ENCODE measurements at regions not wholly inside any gene's neighbourhood (a gene's known extent, or its start where the extent isn't known, plus 50 kb on each side); places are given as distances from the start of the nearest gene placed in this dataset.

GRCh38 chr13:48808683-48809082 is 155.0 kb downstream of the CYSLTR2 start:
- Histone ChIP-seq H3K27me3 (no peaks in the 10 kb centered on the region), H3K4me3 (no peak overlapping the region), H3K36me3 (no peaks in the 10 kb centered on the region), H3K9me3 (no peaks in the 10 kb centered on the region), H3K27ac (no peak overlapping the region), H3K4me1 (no peaks in the 10 kb centered on the region)
- intact Hi-C loops (cut with DNase I; ENCODE audit: low total_unique reads) (no loop called here), in situ Hi-C loops (cut with MboI; ENCODE audit: low sequenced_read_pairs in 4 of 4) (no loop called here)
- TF ChIP-seq CTCF (IDR thresholded peaks at IDR 0.05 in 4 of 5, conservative IDR thresholded peaks at IDR 0.05 in 1 of 5) (no peak), POLR2A (IDR thresholded peaks at IDR 0.05) (no peak)
- DNase-seq (no peak), ATAC-seq (no peak)

GRCh38 chr13:48810013-48810412 is 156.3 kb downstream of the CYSLTR2 start:
- H3K4me3 ChIP-seq, result no peak overlapping the region
- no peaks in the 10 kb centered on the region for H3K36me3 ChIP-seq
- H3K4me1 ChIP-seq, result no peaks in the 10 kb centered on the region
- no peak for TF ChIP-seq POLR2A (IDR thresholded peaks at IDR 0.05)
- no peak for TF ChIP-seq CTCF (IDR thresholded peaks at IDR 0.05 in 4 of 5, conservative IDR thresholded peaks at IDR 0.05 in 1 of 5)
- DNase-seq, result no peak
- in situ Hi-C loops (cut with MboI; ENCODE audit: low sequenced_read_pairs in 4 of 4) (no loop called here), intact Hi-C loops (cut with DNase I; ENCODE audit: low total_unique reads) (no loop called here)
- ATAC-seq, result no peak
- H3K27me3 ChIP-seq, result no peaks in the 10 kb centered on the region
- no peaks in the 10 kb centered on the region for H3K9me3 ChIP-seq
- H3K27ac ChIP-seq, result no peak overlapping the region

GRCh38 chr13:48813518-48813917 is 159.8 kb downstream of the CYSLTR2 start:
- Histone ChIP-seq H3K4me3 (no peak overlapping the region), H3K36me3 (no peaks in the 10 kb centered on the region), H3K27ac (no peak overlapping the region), H3K27me3 (no peaks in the 10 kb centered on the region), H3K4me1 (no peaks in the 10 kb centered on the region), H3K9me3 (no peaks in the 10 kb centered on the region)
- DNase-seq (no peak), ATAC-seq (no peak)
- in situ Hi-C loops (cut with MboI; ENCODE audit: low sequenced_read_pairs in 4 of 4) (no loop called here), intact Hi-C loops (cut with DNase I; ENCODE audit: low total_unique reads) (no loop called here)
- TF ChIP-seq POLR2A (IDR thresholded peaks at IDR 0.05) (no peak), CTCF (IDR thresholded peaks at IDR 0.05 in 4 of 5, conservative IDR thresholded peaks at IDR 0.05 in 1 of 5) (no peak)

GRCh38 chr13:48816700-48817099 is 159.0 kb upstream of the FNDC3A start:
- H3K27me3 ChIP-seq, result no peaks in the 10 kb centered on the region
- no peak for ATAC-seq
- H3K9me3 ChIP-seq, result no peaks in the 10 kb centered on the region
- no peaks in the 10 kb centered on the region for H3K36me3 ChIP-seq
- H3K4me3 ChIP-seq, result no peak overlapping the region
- in situ Hi-C loops (cut with MboI; ENCODE audit: low sequenced_read_pairs in 4 of 4) (no loop called here), intact Hi-C loops (cut with DNase I; ENCODE audit: low total_unique reads) (no loop called here)
- DNase-seq, result no peak
- H3K4me1 ChIP-seq, result no peaks in the 10 kb centered on the region
- no peak overlapping the region for H3K27ac ChIP-seq
- TF ChIP-seq POLR2A (IDR thresholded peaks at IDR 0.05) (no peak), CTCF (IDR thresholded peaks at IDR 0.05 in 4 of 5, conservative IDR thresholded peaks at IDR 0.05 in 1 of 5) (no peak)

- in situ Hi-C loops (cut with MboI; ENCODE audit: low sequenced_read_pairs in 4 of 4), result no loop called here
- no peak for DNase-seq
These were observed 158.4 kb upstream of the FNDC3A start for GRCh38 chr13:48817166-48817802.

More at GRCh38 chr13:48817166-48817802, 158.4 kb upstream of the FNDC3A start:
- Histone ChIP-seq H3K4me1 (no peaks in the 10 kb centered on the region), H3K9me3 (no peaks in the 10 kb centered on the region), H3K4me3 (no peak overlapping the region), H3K27ac (no peak overlapping the region), H3K27me3 (no peaks in the 10 kb centered on the region), H3K36me3 (no peaks in the 10 kb centered on the region)
- intact Hi-C loops (cut with DNase I; ENCODE audit: low total_unique reads), result no loop called here
- no peak for ATAC-seq
- no peak for TF ChIP-seq CTCF (IDR thresholded peaks at IDR 0.05 in 4 of 5, conservative IDR thresholded peaks at IDR 0.05 in 1 of 5)
- TF ChIP-seq POLR2A (IDR thresholded peaks at IDR 0.05), result no peak
